MCF 10A (cell line): ENCODE measurements at regions not wholly inside any gene's neighbourhood (a gene's known extent, or its start where the extent isn't known, plus 50 kb on each side); places are given as distances from the start of the nearest gene placed in this dataset.

Experiments used
- BruUV-seq: library from RNA; stranded (reverse); fragments of 400-500 nt; replicated peaks from 2 replicates; lab custom pipeline; 2021; lab: Mats Ljungman, UMichigan
- CTCF ChIA-PET: fragments of 300-600 bp; sonication (Branson Sonifier 250); formaldehyde crosslinking; extraction: SDS; loops from one replicate; lab custom pipeline; 2021; ENCODE audit warnings: antibody characterized with exemption, inconsistent platforms; lab: Yijun Ruan, JAX
- POLR2A ChIA-PET: fragments of 300-600, 350-650 bp; sonication (Branson Sonifier 250); formaldehyde crosslinking; extraction: SDS; loops from one replicate; lab custom pipeline; 2020; ENCODE audit warnings: antibody characterized with exemption, inconsistent platforms; lab: Yijun Ruan, JAX
- DNase-seq: peaks from one replicate; pipeline ENCODE4 v3.0.0-alpha.2; 2018; ENCODE audit not compliant: unreplicated experiment
- H3K27ac Mint-ChIP-seq: one replicate; pipeline ENCODE4 v1.8.0; 2022; ENCODE audit warnings: mild to moderate bottlenecking, low read depth, mixed read lengths; ENCODE audit not compliant: unreplicated experiment
- H3K27me3 Mint-ChIP-seq: one replicate; pipeline ENCODE4 v1.8.0; 2022; ENCODE audit warnings: mixed read lengths; ENCODE audit not compliant: insufficient read depth, unreplicated experiment
- H3K36me3 Mint-ChIP-seq: one replicate; pipeline ENCODE4 v1.8.0; 2022; ENCODE audit warnings: mild to moderate bottlenecking, moderate library complexity, mixed read lengths; ENCODE audit not compliant: insufficient read depth, unreplicated experiment
- H3K4me1 Mint-ChIP-seq: one replicate; pipeline ENCODE4 v1.8.0; 2022; ENCODE audit warnings: mixed read lengths; ENCODE audit not compliant: insufficient read depth, unreplicated experiment
- H3K4me3 Mint-ChIP-seq: one replicate; pipeline ENCODE4 v1.8.0; 2022; ENCODE audit warnings: mild to moderate bottlenecking, moderate library complexity, mixed read lengths; ENCODE audit not compliant: unreplicated experiment
- H3K9me3 Mint-ChIP-seq: one replicate; pipeline ENCODE4 v1.8.0; 2022; ENCODE audit warnings: mixed read lengths; ENCODE audit not compliant: unreplicated experiment
- CTCF ChIP-seq: fragments of 200-600 bp; IDR thresholded peaks from one replicate; pipeline ENCODE4 v1.8.0; 2022; ENCODE audit warnings: antibody characterized with exemption, mild to moderate bottlenecking; ENCODE audit not compliant: unreplicated experiment
- intact Hi-C: fragments of 100-400 bp; cut with micrococcal nuclease; formaldehyde crosslinking; loops from 2 replicates; pipeline ENCODE4 v1.14.1; 2022

- no peak overlapping the region for H3K27ac Mint-ChIP-seq
- H3K27me3 Mint-ChIP-seq = no peaks in the 10 kb centered on the region
- DNase-seq = no peak
- TF ChIP-seq CTCF = no peak
- H3K9me3 Mint-ChIP-seq = peaks cover 14% of the 10 kb centered on the region
- ChIA-PET POLR2A (no interaction called here), CTCF (no interaction called here)
- BruUV-seq = no TSS peak
- H3K4me1 Mint-ChIP-seq = no peaks in the 10 kb centered on the region
- intact Hi-C loops = no loop called here
- H3K36me3 Mint-ChIP-seq = no peaks in the 10 kb centered on the region
- H3K4me3 Mint-ChIP-seq = no peak overlapping the region
These were observed 694.1 kb upstream of the ADGRL3 start for GRCh38 chr4:60506061-60506460.

- no peak overlapping the region for H3K4me3 Mint-ChIP-seq
- no peaks in the 10 kb centered on the region for H3K9me3 Mint-ChIP-seq
- H3K27me3 Mint-ChIP-seq = no peaks in the 10 kb centered on the region
- BruUV-seq = no TSS peak
- no peaks in the 10 kb centered on the region for H3K36me3 Mint-ChIP-seq
- intact Hi-C loops = no loop called here
- no peak for TF ChIP-seq CTCF
- H3K27ac Mint-ChIP-seq = no peak overlapping the region
- CTCF ChIA-PET = no interaction called here
- H3K4me1 Mint-ChIP-seq = no peaks in the 10 kb centered on the region
- DNase-seq = no peak
- POLR2A ChIA-PET = no interaction called here
These were observed 677.9 kb upstream of the ADGRL3 start for GRCh38 chr4:60522265-60522664.

GRCh38 chr4:60531776-60532379 is 668.2 kb upstream of the ADGRL3 start:
- POLR2A ChIA-PET = interaction anchor here (0.7 kb wide), 1 partner anchor 189 kb away, joined by 3 read pairs; no protein-coding TSS in a partner anchor
- Mint-ChIP-seq H3K36me3 (peaks cover 7% of the 10 kb centered on the region), H3K4me3 (no peak overlapping the region), H3K27ac (no peak overlapping the region), H3K9me3 (no peaks in the 10 kb centered on the region), H3K27me3 (no peaks in the 10 kb centered on the region), H3K4me1 (no peaks in the 10 kb centered on the region)
- no TSS peak for BruUV-seq
- intact Hi-C loops = no loop called here
- CTCF ChIA-PET = no interaction called here
- no peak for TF ChIP-seq CTCF
- no peak for DNase-seq

GRCh38 chr4:60544981-60545380 is 655.1 kb upstream of the ADGRL3 start:
- no peaks in the 10 kb centered on the region for H3K36me3 Mint-ChIP-seq
- no peaks in the 10 kb centered on the region for H3K4me1 Mint-ChIP-seq
- peaks cover 2% of the 10 kb centered on the region for H3K9me3 Mint-ChIP-seq
- BruUV-seq = no TSS peak
- intact Hi-C loops = no loop called here
- TF ChIP-seq CTCF = no peak
- H3K27ac Mint-ChIP-seq = no peak overlapping the region
- H3K4me3 Mint-ChIP-seq = no peak overlapping the region
- CTCF ChIA-PET = interaction anchor here (0.5 kb wide), 1 partner anchor 454 kb away, joined by 3 read pairs; no protein-coding TSS in a partner anchor
- no peak for DNase-seq
- H3K27me3 Mint-ChIP-seq = no peaks in the 10 kb centered on the region
- POLR2A ChIA-PET = interaction anchor here (0.8 kb wide), 1 partner anchor 174 kb away, joined by 3 read pairs; no protein-coding TSS in a partner anchor
